Smooth muscle cell of the brain vasculature (primary cell): ENCODE measurements at regions not wholly inside any gene's neighbourhood (a gene's known extent, or its start where the extent isn't known, plus 50 kb on each side); places are given as distances from the start of the nearest gene placed in this dataset.
"Not testable (repeated sequence)": the region's sequence is repeated elsewhere in the genome, so short reads cannot be mapped to it uniquely, and the experiment has no call there.

Experiments used
- DNase-seq: peaks from one replicate; pipeline ENCODE4 v3.0.0-alpha.2; 2012; ENCODE audit warnings: low read depth, low spot score

DNA sequence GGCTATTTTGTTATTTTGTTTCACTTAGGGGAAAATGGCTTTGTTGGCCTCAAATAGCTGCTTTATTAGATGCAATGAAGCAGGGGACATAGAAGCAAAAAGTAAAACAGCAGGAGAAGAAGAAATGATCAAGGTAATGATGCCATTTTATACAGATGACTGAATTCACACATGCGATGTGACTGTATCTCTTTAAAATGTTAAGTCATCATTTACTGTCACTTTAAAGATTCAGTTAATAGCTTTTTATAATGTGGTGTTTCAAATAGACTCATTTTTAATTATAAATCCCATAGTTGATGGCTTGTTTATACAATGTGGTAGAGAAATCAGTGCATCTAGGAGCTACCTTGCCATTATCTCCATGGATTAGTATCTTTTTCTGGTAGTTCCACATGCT lies 863.9 kb upstream of the DEFB115 start:
- not testable (repeated sequence) for DNase-seq

DNA sequence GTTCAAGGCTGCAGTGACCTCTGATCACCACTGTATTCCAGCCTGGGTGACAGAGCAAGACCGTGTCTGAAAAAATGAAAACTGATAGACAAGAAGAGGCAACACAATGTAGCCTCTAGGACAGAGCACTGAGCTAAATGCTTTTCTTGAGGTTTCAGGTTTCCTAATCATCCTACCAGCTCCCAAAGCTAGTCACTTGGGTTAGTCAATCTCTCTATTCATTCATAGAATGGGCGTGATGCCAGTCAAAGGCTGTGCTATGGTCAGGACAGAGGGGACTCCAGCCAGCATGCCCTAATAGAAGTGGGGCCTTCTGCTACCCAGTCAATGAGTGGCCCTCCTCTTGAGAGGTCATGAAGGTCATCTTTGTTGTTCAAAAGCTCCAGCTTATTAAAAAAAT lies 860.4 kb upstream of the DEFB115 start:
- not testable (repeated sequence) for DNase-seq

DNA sequence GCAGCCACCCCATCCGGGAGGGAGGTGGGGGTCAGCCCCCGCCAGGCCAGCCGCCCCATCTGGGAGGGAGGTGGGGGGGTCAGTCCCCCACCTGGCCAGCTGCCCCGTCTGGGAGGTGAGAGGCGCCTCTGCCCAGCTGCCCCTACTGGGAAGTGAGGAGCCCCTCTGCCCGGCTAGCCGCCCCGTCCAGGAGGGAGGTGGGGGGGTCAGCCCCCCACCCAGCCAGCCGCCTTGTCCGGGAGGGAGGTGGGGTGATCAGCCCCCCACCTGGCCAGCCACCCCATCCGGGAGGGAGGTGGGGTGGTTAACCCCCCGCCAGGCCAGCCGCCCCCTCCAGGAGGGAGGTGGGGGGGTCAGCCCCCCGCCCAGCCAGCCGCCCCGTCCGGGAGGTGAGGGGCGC lies 852.4 kb upstream of the DEFB115 start:
- DNase-seq, result not testable (repeated sequence)

- DNase-seq, result not testable (repeated sequence)
These were observed 851.9 kb upstream of the DEFB115 start for GRCh38 chr20:30405585-30405984.

GRCh38 chr20:30406370-30406769 lies 851.1 kb upstream of the DEFB115 start:
- DNase-seq, result not testable (repeated sequence)

- DNase-seq, result no peak
These were observed 844.5 kb upstream of the DEFB115 start for GRCh38 chr20:30412972-30413371.

GRCh38 chr20:30417387-30417786 lies 840.1 kb upstream of the DEFB115 start:
- not testable (repeated sequence) for DNase-seq

DNA sequence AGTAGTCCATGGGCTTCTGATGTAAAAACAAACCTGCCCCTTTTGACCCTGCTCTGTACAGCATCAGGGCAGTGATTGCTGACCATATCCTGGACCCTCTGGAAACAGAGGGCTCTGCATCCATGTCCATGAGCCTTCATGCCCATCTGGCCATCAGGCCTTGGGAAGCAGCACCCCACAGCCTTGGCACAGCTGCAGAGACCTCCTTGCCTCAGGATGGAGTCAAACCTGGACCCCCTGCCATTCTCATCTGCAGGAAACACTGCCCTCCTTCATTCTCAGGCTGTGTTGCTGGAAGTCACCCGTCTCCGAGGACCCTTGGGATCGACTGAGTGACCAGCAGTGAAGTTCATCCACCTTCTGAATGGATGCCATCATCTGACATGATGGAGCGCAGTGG lies 839.1 kb upstream of the DEFB115 start:
- DNase-seq, result not testable (repeated sequence)

- DNase-seq, result no peak
These were observed 838.0 kb upstream of the DEFB115 start for GRCh38 chr20:30419466-30419865.

- DNase-seq, result not testable (repeated sequence)
These were observed 837.5 kb upstream of the DEFB115 start for GRCh38 chr20:30419871-30420420.
